T follicular helper cell (primary cell): ENCODE measurements at regions not wholly inside any gene's neighbourhood (a gene's known extent, or its start where the extent isn't known, plus 50 kb on each side); places are given as distances from the start of the nearest gene placed in this dataset.
"Not testable (repeated sequence)": the region's sequence is repeated elsewhere in the genome, so short reads cannot be mapped to it uniquely, and the experiment has no call there.

Experiments used
- DNase-seq: peaks from one replicate; pipeline ENCODE4 v3.0.0-alpha.2; 2020; ENCODE audit warnings: low read depth

- no peak for DNase-seq
Observed at GRCh38 chr10:131833013-131833412, 67.8 kb upstream of the PPP2R2D start.

- no peak for DNase-seq
Observed at GRCh38 chr10:131833446-131834080, 67.2 kb upstream of the PPP2R2D start.

GRCh38 chr10:131834152-131834810, 66.5 kb upstream of the PPP2R2D start:
- DNase-seq: no peak

GRCh38 chr10:131838966-131839742, 61.7 kb upstream of the PPP2R2D start:
- DNase-seq: no peak

- not testable (repeated sequence) for DNase-seq
Observed at GRCh38 chr10:131839880-131840787, 60.7 kb upstream of the PPP2R2D start.

GRCh38 chr10:131840788-131841118, 60.1 kb upstream of the PPP2R2D start:
- no peak for DNase-seq

GRCh38 chr10:131841131-131841660, 59.6 kb upstream of the PPP2R2D start:
- DNase-seq: no peak

GRCh38 chr10:131841661-131842139, 59.1 kb upstream of the PPP2R2D start:
- no peak for DNase-seq

- DNase-seq: no peak
Observed at GRCh38 chr10:131842351-131843088, 58.3 kb upstream of the PPP2R2D start.

- no peak for DNase-seq
Observed at GRCh38 chr10:131843089-131843595, 57.7 kb upstream of the PPP2R2D start.

GRCh38 chr10:131843881-131844284, 56.9 kb upstream of the PPP2R2D start:
- no peak for DNase-seq

GRCh38 chr10:131844529-131845084, 56.2 kb upstream of the PPP2R2D start:
- no peak for DNase-seq

GRCh38 chr10:131845505-131846239, 55.1 kb upstream of the PPP2R2D start:
- DNase-seq: no peak

- no peak for DNase-seq
Observed at GRCh38 chr10:131846240-131847101, 54.3 kb upstream of the PPP2R2D start.

- DNase-seq: no peak
Observed at GRCh38 chr10:131847241-131847783, 53.5 kb upstream of the PPP2R2D start.

- DNase-seq: no peak
Observed at GRCh38 chr10:131848296-131848695, 52.5 kb upstream of the PPP2R2D start.

GRCh38 chr10:131848741-131849590, 51.8 kb upstream of the PPP2R2D start:
- no peak for DNase-seq
